ENCODE measurements at regions not wholly inside any gene's neighbourhood (a gene's known extent, or its start where the extent isn't known, plus 50 kb on each side); places are given as distances from the start of the nearest gene placed in this dataset.

DNA sequence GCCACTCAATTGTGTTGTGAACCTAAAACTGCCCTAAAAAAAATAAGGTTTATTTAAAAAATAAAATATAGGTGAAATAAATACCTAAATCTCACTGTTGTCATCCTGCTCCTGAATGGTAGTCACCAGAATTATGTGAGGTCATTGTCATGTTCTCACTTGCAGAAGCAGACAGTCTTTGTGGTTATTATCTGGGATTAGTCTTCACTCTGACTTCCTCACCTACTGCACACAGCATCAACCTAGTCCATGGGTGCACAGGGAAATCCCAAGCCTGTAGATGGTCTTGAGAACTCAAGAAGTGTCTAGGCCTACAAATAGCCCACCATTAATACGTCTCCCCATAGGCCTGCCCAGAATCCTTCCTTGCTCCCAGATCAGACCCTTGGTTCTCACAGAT is 97.0 kb downstream of the FOXF2 start:
- FAIRE-seq = peak; percentile 48

GRCh38 chr6:1487239-1487638 is 97.9 kb downstream of the FOXF2 start:
- FAIRE-seq = no peak
- TF ChIP-seq POLR2A (IDR thresholded peaks at IDR 0.05; ENCODE audit: low read depth, low read length) (no peak), TAF1 (IDR thresholded peaks at IDR 0.05; ENCODE audit: borderline replicate concordance, low read depth, low read length) (no peak), POLR2AphosphoS5 (IDR thresholded peaks at IDR 0.05; ENCODE audit: low read depth, low read length) (no peak)
- DNase-seq (ENCODE audit: insufficient read length) = no peak

More for the DNA sequence above, 97.0 kb downstream of the FOXF2 start:
- DNase-seq (ENCODE audit: insufficient read length) = no peak
- TF ChIP-seq TAF1 (IDR thresholded peaks at IDR 0.05; ENCODE audit: borderline replicate concordance, low read depth, low read length) = no peak
- TF ChIP-seq POLR2A (IDR thresholded peaks at IDR 0.05; ENCODE audit: low read depth, low read length) = no peak

- FAIRE-seq = no peak
These were observed 101.6 kb downstream of the FOXF2 start for GRCh38 chr6:1491025-1491424.

DNA sequence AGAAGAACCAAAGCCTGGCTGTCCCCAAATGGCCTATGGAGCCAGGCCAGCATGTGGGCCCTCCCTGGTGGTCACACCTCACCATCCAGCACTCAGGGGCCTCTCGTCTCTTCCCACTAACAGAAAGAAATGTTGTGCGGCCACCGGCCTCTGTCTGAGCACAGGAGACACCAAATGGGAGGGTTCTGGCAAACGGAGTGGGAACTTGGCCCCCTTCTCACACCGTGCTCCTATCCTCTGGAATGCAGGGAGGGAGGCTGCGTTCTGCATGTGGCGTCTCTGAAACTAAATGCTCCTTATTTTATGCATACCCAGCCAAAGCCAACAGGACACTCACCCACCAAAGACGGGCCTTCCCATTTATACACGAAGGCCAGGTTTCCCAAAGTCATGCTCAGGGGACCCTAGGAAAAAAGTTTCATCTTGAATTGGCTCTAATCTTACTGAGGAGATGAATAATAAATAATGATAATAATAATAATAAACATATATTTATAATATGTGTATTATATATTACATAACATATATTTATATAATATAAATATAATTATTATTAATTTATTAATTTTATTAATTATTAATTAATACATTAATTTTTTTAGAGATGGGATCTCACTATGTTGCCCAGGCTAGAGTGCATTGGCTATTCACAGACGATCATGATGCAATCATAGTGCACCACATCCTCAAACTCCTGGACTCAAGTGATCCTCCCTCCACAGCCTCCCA is 102.4 kb downstream of the FOXF2 start:
- TF ChIP-seq TAF1 (IDR thresholded peaks at IDR 0.05; ENCODE audit: borderline replicate concordance, low read depth, low read length) (no peak), POLR2AphosphoS5 (IDR thresholded peaks at IDR 0.05; ENCODE audit: low read depth, low read length) (no peak), POLR2A (IDR thresholded peaks at IDR 0.05; ENCODE audit: low read depth, low read length) (no peak)
- no peak for FAIRE-seq
- DNase-seq (ENCODE audit: insufficient read length) = no peak

More at GRCh38 chr6:1491025-1491424, 101.6 kb downstream of the FOXF2 start:
- no peak for DNase-seq (ENCODE audit: insufficient read length)
- TF ChIP-seq TAF1 (IDR thresholded peaks at IDR 0.05; ENCODE audit: borderline replicate concordance, low read depth, low read length) = no peak
- no peak for TF ChIP-seq POLR2A (IDR thresholded peaks at IDR 0.05; ENCODE audit: low read depth, low read length)
- TF ChIP-seq POLR2AphosphoS5 (IDR thresholded peaks at IDR 0.05; ENCODE audit: low read depth, low read length) = no peak

GRCh38 chr6:1494671-1495070 is 105.3 kb downstream of the FOXF2 start:
- no peak for TF ChIP-seq TAF1 (IDR thresholded peaks at IDR 0.05; ENCODE audit: borderline replicate concordance, low read depth, low read length)
- FAIRE-seq (no peak), DNase-seq (ENCODE audit: insufficient read length) (no peak)

GRCh38 chr6:1495344-1495743 is 106.0 kb downstream of the FOXF2 start:
- FAIRE-seq (no peak), DNase-seq (ENCODE audit: insufficient read length) (no peak)
- TF ChIP-seq POLR2AphosphoS5 (IDR thresholded peaks at IDR 0.05; ENCODE audit: low read depth, low read length) (no peak), POLR2A (IDR thresholded peaks at IDR 0.05; ENCODE audit: low read depth, low read length) (no peak), TAF1 (IDR thresholded peaks at IDR 0.05; ENCODE audit: borderline replicate concordance, low read depth, low read length) (no peak)

DNA sequence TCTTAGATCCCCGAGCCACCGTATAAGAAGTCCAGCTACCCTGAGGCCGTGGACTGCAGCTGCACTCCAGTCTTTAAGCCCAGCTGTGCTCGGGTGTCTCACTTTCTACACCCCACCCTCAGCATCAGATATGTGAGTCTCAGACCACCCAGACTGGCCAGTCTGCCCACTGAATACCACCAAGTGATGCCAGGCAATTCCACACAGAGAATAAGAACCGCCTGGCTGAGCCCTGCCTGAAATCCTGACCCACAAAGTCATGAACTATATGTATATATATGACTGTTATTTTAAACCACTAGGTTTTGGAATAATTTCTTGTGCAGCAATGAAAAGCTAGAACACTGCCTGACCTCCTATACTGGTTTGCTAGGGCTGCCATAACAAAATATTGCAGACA is 106.7 kb downstream of the FOXF2 start:
- TF ChIP-seq POLR2AphosphoS5 (IDR thresholded peaks at IDR 0.05; ENCODE audit: low read depth, low read length) (no peak), POLR2A (IDR thresholded peaks at IDR 0.05; ENCODE audit: low read depth, low read length) (no peak), TAF1 (IDR thresholded peaks at IDR 0.05; ENCODE audit: borderline replicate concordance, low read depth, low read length) (no peak)
- DNase-seq (ENCODE audit: insufficient read length) = no peak
- no peak for FAIRE-seq

GRCh38 chr6:1496836-1497760 is 107.7 kb downstream of the FOXF2 start:
- no peak for TF ChIP-seq TAF1 (IDR thresholded peaks at IDR 0.05; ENCODE audit: borderline replicate concordance, low read depth, low read length)
- no peak for TF ChIP-seq POLR2AphosphoS5 (IDR thresholded peaks at IDR 0.05; ENCODE audit: low read depth, low read length)
- TF ChIP-seq POLR2A (IDR thresholded peaks at IDR 0.05; ENCODE audit: low read depth, low read length) = no peak
- FAIRE-seq (no peak), DNase-seq (ENCODE audit: insufficient read length) (no peak)

DNA sequence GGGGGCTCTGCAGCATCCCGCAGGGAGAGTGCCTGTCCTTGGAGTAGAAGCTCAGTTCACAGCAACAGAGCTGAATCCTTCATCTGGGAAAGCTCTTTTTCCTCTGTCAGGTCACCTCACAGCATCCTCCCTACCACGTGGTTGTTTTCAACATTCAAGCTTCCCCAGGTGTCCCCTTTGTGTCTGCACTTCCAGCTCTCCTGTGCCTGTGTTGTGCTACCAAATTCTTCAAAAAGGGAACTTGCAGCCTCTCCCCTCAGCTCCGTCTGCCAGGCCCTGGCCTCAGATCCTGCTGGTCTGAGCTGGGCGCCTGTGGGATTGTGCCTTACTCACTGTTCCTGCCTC is 108.4 kb downstream of the FOXF2 start:
- FAIRE-seq (no peak), DNase-seq (ENCODE audit: insufficient read length) (no peak)
- TF ChIP-seq TAF1 (IDR thresholded peaks at IDR 0.05; ENCODE audit: borderline replicate concordance, low read depth, low read length) = no peak
- no peak for TF ChIP-seq POLR2A (IDR thresholded peaks at IDR 0.05; ENCODE audit: low read depth, low read length)
- TF ChIP-seq POLR2AphosphoS5 (IDR thresholded peaks at IDR 0.05; ENCODE audit: low read depth, low read length) = no peak

- FAIRE-seq (no peak), DNase-seq (ENCODE audit: insufficient read length) (no peak)
- no peak for TF ChIP-seq TAF1 (IDR thresholded peaks at IDR 0.05; ENCODE audit: borderline replicate concordance, low read depth, low read length)
- no peak for TF ChIP-seq POLR2AphosphoS5 (IDR thresholded peaks at IDR 0.05; ENCODE audit: low read depth, low read length)
- no peak for TF ChIP-seq POLR2A (IDR thresholded peaks at IDR 0.05; ENCODE audit: low read depth, low read length)
These were observed 109.2 kb downstream of the FOXF2 start for GRCh38 chr6:1498491-1499113.

DNA sequence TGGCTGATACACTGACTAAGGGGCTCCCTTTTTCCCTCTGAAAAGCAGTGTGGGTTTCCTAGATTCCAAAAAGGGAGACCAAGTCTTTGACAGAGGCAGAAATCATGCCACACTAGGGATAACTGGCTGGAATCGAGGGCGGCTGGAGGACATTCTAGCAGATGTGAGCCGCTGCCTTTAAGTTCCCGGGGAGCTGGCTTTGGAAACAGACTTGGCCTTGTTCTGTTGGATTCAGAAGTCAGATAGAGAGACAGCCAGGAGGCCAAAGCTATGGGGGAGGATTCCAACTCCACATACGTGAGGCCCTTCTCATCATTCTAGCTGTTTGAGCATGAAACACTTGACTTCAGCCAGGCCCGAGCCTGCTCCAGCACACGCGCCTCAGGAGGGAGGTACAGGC is 109.9 kb upstream of the FOXC1 start:
- no peak for FAIRE-seq
- TF ChIP-seq TAF1 (IDR thresholded peaks at IDR 0.05; ENCODE audit: borderline replicate concordance, low read depth, low read length) = no peak
- no peak for TF ChIP-seq POLR2AphosphoS5 (IDR thresholded peaks at IDR 0.05; ENCODE audit: low read depth, low read length)
- TF ChIP-seq POLR2A (IDR thresholded peaks at IDR 0.05; ENCODE audit: low read depth, low read length) = no peak
- DNase-seq (ENCODE audit: insufficient read length) = no peak
